Left lobe of liver (tissue), 2 donors: ENCODE measurements at regions not wholly inside any gene's neighbourhood (a gene's known extent, or its start where the extent isn't known, plus 50 kb on each side); places are given as distances from the start of the nearest gene placed in this dataset.
"Not testable (repeated sequence)": the region's sequence is repeated elsewhere in the genome, so short reads cannot be mapped to it uniquely, and the experiment has no call there.

Experiments
- ATAC-seq: fragments of 200-7000 bp; cut with Tn5 transposase; one replicate; pipeline ENCODE4 v1.9.1; 2020; ENCODE audit warnings: mild to moderate bottlenecking, moderate library complexity
- DNase-seq: peaks from one replicate; pipeline ENCODE4 v3.0.0-alpha.2; 2020; ENCODE audit warnings: low spot score
- donor health status: DM: no; HTN: no; CAD: no; lungs with moderate emphysema.
- donor health status: DM: no; HTN: yes; CAD: no.

GRCh38 chr1:111063595-111063994, 76.3 kb downstream of the DRAM2 start:
- no peak for DNase-seq
- no peak for ATAC-seq

GRCh38 chr1:111062624-111063023, 77.3 kb downstream of the DRAM2 start:
- no peak for ATAC-seq
- no peak for DNase-seq

GRCh38 chr1:111062081-111062480, 77.8 kb downstream of the DRAM2 start:
- no peak for ATAC-seq
- DNase-seq: no peak

DNA sequence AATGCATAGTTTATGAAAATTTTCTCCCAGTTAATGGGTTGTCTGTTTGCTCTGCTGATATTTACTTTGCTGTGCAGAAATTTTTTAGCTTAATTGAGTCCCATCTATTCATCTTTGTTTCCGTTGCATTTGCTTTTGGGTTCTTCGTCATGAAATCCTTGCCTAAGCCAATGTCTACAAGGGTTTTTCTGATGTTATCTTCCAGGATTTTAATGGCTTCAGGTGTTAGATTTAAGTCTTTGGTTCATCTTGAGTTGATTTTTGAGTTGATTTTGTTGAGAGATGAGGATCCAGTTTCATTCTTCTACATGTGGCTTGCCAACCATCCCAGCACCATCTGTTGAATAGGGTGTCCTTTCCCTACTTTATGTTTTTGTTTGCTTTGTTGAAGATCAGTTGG, 85.2 kb downstream of the DRAM2 start:
- DNase-seq (no peak), ATAC-seq (no peak)

DNA sequence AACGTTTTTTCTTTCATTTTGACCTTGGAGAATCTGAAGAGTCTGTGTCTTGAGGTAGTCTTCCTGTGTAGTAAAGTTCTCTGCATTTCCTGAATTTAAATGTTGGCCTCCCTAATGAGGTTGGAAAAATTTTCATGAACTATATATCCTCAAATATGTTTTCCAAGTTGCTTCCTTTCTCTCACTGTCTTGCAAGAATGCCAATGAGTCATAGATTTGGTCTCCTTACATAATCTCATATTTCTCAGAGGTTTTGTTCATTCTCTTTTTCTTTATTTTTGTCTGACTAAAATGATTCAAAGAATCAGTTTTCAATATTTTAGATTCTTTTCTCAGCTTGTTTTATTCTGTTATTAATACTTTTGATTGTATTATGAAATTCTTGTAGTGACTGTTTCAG, 87.6 kb downstream of the DRAM2 start:
- DNase-seq: no peak
- ATAC-seq: no peak

GRCh38 chr1:111048253-111048652, 84.5 kb upstream of the LRIF1 start:
- not testable (repeated sequence) for DNase-seq, ATAC-seq

GRCh38 chr1:111045033-111045722, 81.5 kb upstream of the LRIF1 start:
- ATAC-seq (peak; percentile 84), DNase-seq (no peak)

DNA sequence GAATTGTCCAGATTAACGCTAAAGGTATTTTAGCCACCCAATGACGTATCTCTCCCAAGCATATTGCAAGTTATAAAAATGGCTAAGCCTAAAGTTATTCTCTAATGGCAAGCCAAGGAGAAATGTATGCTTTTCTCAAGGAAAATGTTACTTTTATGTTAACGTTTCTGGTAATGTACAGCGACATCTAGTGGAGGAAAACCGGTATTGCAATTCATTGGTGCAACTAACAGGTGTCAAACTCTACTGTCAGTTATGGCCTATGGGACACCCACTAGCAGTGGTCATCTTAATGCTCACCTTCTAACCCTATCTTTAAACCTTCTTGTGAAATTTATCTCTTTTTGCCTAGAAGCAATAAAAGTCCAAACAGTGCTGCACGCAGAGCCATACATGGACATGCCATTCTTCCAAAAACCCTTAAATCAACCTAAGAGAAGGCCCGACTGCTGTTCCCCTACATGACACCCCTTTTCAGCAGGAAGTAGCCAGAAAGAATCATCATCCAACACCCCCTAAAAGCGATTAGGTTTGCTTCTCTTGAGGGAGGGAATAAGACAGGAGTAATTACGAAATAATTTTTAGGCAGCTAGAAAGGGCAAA, 68.7 kb upstream of the LRIF1 start:
- no peak for DNase-seq
- ATAC-seq: peak; percentile 82

DNA sequence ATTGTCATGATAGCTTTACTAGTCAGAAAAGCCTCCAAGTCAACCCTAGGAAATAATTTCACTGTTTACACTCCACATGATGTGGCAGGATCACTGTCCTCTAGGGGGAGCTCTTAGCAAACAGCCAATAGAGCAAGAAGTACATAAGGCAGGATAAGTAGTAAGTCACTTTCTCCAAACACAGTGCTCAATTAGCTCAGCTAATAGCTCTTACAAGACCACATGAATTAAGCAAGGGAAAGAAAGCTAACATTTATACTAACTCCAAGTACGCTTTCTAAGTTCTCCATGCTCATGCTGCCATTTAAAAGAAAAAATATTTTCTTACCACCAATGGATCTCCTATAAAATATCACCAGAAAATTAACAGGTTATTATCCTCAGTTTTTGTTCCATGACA, 66.9 kb upstream of the LRIF1 start:
- no peak for DNase-seq
- ATAC-seq: peak; percentile 75

GRCh38 chr1:111025109-111025508, 61.4 kb upstream of the LRIF1 start:
- no peak for DNase-seq
- ATAC-seq: no peak

GRCh38 chr1:111015222-111015621, 51.5 kb upstream of the LRIF1 start:
- DNase-seq (no peak), ATAC-seq (no peak)
